ENCODE measurements at regions not wholly inside any gene's neighbourhood (a gene's known extent, or its start where the extent isn't known, plus 50 kb on each side); places are given as distances from the start of the nearest gene placed in this dataset.
A peak's percentile ranks its signal among the peaks of the same experiment; 100 is the strongest.

GRCh38 chr12:77130193-77130592 is 64.8 kb upstream of the E2F7 start:
- BruUV-seq (replicated peaks): no TSS peak
- intact Hi-C loops (cut with micrococcal nuclease; ENCODE audit: unreplicated experiment): no loop called here

DNA sequence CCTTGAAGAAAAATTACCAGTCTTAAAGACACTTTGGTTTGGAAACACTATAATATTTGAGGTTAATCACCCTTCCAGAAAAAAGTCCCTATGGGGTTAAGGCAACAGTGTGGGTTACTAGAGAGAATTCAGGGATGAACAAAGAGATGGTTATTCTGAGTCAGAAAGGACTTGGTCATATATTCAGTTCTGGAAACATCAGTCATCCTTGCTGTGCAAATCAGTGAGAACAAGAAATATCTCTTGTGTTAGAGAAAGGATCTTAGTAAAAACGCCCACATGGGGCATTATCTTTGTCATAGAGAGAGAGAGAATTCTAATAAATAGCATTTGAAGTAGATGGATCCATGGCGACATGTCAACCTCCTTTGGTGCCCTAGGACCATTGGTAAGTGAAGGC is 59.4 kb upstream of the E2F7 start:
- Histone ChIP-seq H3K27ac (no peak overlapping the region), H3K27me3 (ENCODE audit: insufficient read depth, low read depth) (peaks cover 2% of the 10 kb centered on the region; the same call in 1 of the 2 replicates), H3F3A (ENCODE audit: insufficient read depth, low read depth) (no peaks in the 10 kb centered on the region), H2AFZ (no peak overlapping the region), H3K36me3 (ENCODE audit: low read depth) (no peaks in the 10 kb centered on the region), H4K20me1 (ENCODE audit: insufficient read depth) (no peaks in the 10 kb centered on the region), H3K9me2 (ENCODE audit: insufficient read depth) (no peaks in the 10 kb centered on the region), H3K4me2 (no peak overlapping the region), H3K79me2 (ENCODE audit: low read depth) (no peaks in the 10 kb centered on the region), H3K4me3 (no peak overlapping the region), H3K9me3 (ENCODE audit: insufficient read depth, low read depth) (no peaks in the 10 kb centered on the region), H3K4me1 (replicated peaks; ENCODE audit: insufficient read depth) (peaks cover 13% of the 10 kb centered on the region)
- DNase-seq: no peak
- ChIA-PET CTCF (no interaction called here), POLR2A (ENCODE audit: unreplicated experiment) (no interaction called here)
- BruUV-seq (replicated peaks): no TSS peak
- intact Hi-C loops (cut with micrococcal nuclease; ENCODE audit: unreplicated experiment): no loop called here
- TF ChIP-seq, protein P1, sequence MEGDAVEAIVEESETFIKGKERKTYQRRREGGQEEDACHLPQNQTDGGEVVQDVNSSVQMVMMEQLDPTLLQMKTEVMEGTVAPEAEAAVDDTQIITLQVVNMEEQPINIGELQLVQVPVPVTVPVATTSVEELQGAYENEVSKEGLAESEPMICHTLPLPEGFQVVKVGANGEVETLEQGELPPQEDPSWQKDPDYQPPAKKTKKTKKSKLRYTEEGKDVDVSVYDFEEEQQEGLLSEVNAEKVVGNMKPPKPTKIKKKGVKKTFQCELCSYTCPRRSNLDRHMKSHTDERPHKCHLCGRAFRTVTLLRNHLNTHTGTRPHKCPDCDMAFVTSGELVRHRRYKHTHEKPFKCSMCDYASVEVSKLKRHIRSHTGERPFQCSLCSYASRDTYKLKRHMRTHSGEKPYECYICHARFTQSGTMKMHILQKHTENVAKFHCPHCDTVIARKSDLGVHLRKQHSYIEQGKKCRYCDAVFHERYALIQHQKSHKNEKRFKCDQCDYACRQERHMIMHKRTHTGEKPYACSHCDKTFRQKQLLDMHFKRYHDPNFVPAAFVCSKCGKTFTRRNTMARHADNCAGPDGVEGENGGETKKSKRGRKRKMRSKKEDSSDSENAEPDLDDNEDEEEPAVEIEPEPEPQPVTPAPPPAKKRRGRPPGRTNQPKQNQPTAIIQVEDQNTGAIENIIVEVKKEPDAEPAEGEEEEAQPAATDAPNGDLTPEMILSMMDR (conservative IDR thresholded peaks at IDR 0.05): no peak
- TF ChIP-seq EZH2 (IDR thresholded peaks at IDR 0.05; ENCODE audit: low read depth): no peak

More at GRCh38 chr12:77130193-77130592, 64.8 kb upstream of the E2F7 start:
- Histone ChIP-seq H3K27ac (no peak overlapping the region), H4K20me1 (ENCODE audit: insufficient read depth) (no peaks in the 10 kb centered on the region), H3K4me1 (replicated peaks; ENCODE audit: insufficient read depth) (no peaks in the 10 kb centered on the region), H3K4me2 (no peak overlapping the region), H3F3A (ENCODE audit: insufficient read depth, low read depth) (no peaks in the 10 kb centered on the region), H3K9me2 (ENCODE audit: insufficient read depth) (0 out of 2 replicates have a peak, but pooled peaks cover 4% of the 10 kb centered on the region), H3K9me3 (ENCODE audit: insufficient read depth, low read depth) (no peaks in the 10 kb centered on the region), H2AFZ (no peak overlapping the region), H3K27me3 (ENCODE audit: insufficient read depth, low read depth) (peaks cover 8% of the 10 kb centered on the region; the same call in 1 of the 2 replicates), H3K4me3 (no peak overlapping the region), H3K79me2 (ENCODE audit: low read depth) (no peaks in the 10 kb centered on the region), H3K36me3 (ENCODE audit: low read depth) (no peaks in the 10 kb centered on the region)
- CTCF ChIA-PET: interaction anchor here (0.6 kb wide), 1 partner anchor 1362 kb away, joined by 3 read pairs; no protein-coding TSS in a partner anchor
- no peak for TF ChIP-seq EZH2 (IDR thresholded peaks at IDR 0.05; ENCODE audit: low read depth)
- TF ChIP-seq, protein P1 (conservative IDR thresholded peaks at IDR 0.05): no peak
- no peak for DNase-seq
- POLR2A ChIA-PET (ENCODE audit: unreplicated experiment): no interaction called here

DNA sequence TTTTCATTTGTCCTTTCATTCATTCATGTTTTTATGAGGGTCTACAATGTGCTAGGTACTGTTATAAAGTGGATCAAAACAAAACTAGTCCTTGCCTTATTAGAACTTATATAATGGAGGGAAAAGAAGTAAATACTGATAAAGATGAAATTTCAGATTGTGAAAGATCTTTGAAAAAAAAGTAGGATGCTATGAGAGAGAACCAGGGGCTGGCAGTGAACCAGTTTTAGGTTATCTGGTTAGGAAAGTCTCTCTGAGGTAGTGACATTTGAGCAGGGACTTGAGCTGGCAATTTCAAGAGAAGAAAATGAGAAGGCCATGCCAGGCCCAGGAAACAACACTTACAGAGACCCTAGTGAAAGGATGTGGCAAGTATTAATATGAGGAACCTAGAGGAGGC is 57.3 kb upstream of the E2F7 start:
- H4K20me1 ChIP-seq (ENCODE audit: insufficient read depth): no peaks in the 10 kb centered on the region
- CTCF ChIA-PET: no interaction called here
- no peak for TF ChIP-seq EZH2 (IDR thresholded peaks at IDR 0.05; ENCODE audit: low read depth)
- TF ChIP-seq, protein P1 (conservative IDR thresholded peaks at IDR 0.05): no peak
- peak overlapping the region; percentile 26; the same call in 1 of the 2 replicates for H3K4me2 ChIP-seq
- H3K9me3 ChIP-seq (ENCODE audit: insufficient read depth, low read depth): no peaks in the 10 kb centered on the region
- no peaks in the 10 kb centered on the region for H3K9me2 ChIP-seq (ENCODE audit: insufficient read depth)
- H3K79me2 ChIP-seq (ENCODE audit: low read depth): no peaks in the 10 kb centered on the region
- no peaks in the 10 kb centered on the region for H3K27me3 ChIP-seq (ENCODE audit: insufficient read depth, low read depth)
- peaks cover 18% of the 10 kb centered on the region for H3K4me1 ChIP-seq (replicated peaks; ENCODE audit: insufficient read depth)
- intact Hi-C loops (cut with micrococcal nuclease; ENCODE audit: unreplicated experiment): no loop called here
- POLR2A ChIA-PET (ENCODE audit: unreplicated experiment): interaction anchor here (0.7 kb wide), 1 partner anchor 450 kb away, joined by 4 read pairs; no protein-coding TSS in a partner anchor
- BruUV-seq (replicated peaks): no TSS peak
- peak overlapping the region; percentile 76 for H3K27ac ChIP-seq
- H3K36me3 ChIP-seq (ENCODE audit: low read depth): no peaks in the 10 kb centered on the region
- no peak for DNase-seq
- no peak overlapping the region for H3K4me3 ChIP-seq
- H2AFZ ChIP-seq: 0 out of 2 replicates have a peak overlapping the region, but pooled peaks have one; percentile 4
- H3F3A ChIP-seq (ENCODE audit: insufficient read depth, low read depth): no peaks in the 10 kb centered on the region
